ENCODE measurements at regions not wholly inside any gene's neighbourhood (a gene's known extent, or its start where the extent isn't known, plus 50 kb on each side); places are given as distances from the start of the nearest gene placed in this dataset.

DNA sequence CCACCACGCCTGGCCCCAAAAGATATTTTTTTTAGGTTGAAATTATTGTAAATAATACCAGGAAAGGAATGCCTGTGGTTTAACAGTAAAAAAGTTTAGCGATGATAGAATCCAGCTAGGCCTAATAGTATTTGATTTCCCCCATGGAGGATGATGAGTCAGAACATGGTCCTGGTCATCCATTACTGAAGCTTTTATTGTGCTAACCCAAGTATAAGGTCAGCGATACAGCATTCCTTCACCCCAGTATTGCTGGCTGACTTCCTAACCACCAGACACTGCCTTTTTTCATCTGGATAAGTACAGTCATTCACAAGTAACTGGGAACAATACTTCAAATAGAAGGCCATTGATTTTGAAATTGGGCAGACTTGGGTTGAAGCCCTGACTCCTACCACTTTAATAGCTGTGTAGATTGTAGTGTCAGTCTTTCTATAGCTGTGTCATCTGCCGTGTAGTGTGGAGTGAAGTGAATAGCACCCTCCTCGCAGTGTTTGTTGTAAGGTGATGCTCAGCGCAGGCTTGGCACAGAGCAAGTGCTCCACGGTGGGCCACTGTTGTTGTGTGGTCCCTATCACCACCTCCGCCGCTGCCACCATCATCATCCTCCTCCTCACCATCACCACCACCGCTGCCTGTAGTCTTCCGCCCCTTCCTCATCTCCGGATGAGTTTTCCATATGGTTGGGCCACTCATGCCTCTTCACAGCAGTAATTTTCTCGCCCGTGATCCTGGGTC is 436.0 kb upstream of the TPM1 start:
- Histone ChIP-seq H3K4me3 (ENCODE audit: low read depth in 1 of 3, low read length in 3 of 3) (no peak overlapping the region), H3K27me3 (ENCODE audit: control insufficient read depth in 4 of 4, insufficient read depth in 4 of 4, low read length in 3 of 4) (no peaks in the 10 kb centered on the region), H3K9ac (ENCODE audit: low read depth in 1 of 2, low read length in 2 of 2) (no peak overlapping the region), H3K4me1 (ENCODE audit: control insufficient read depth in 4 of 4, insufficient read depth in 4 of 4, low read length in 3 of 4) (peaks cover 2 to 18% (median 15%) of the 10 kb centered on the region in 4 donors), H3K36me3 (ENCODE audit: control insufficient read depth in 4 of 4, insufficient read depth in 3 of 4, low read depth in 1 of 4, low read length in 3 of 4) (no peaks in the 10 kb centered on the region), H3K9me3 (ENCODE audit: control insufficient read depth in 4 of 4, low read length in 3 of 4) (no peaks in the 10 kb centered on the region), H3K27ac (ENCODE audit: low read depth in 1 of 2, low read length in 2 of 2) (no peak overlapping the region)
- WGBS = 96% methylated on average over 14 of the region's 14 CpGs
- TF ChIP-seq RXRA (IDR thresholded peaks at IDR 0.05) (no peak), JUND (IDR thresholded peaks at IDR 0.05) (no peak), YY1 (IDR thresholded peaks at IDR 0.05) (no peak), FOXA1 (IDR thresholded peaks at IDR 0.05) (no peak), RAD21 (IDR thresholded peaks at IDR 0.05) (no peak), GABPA (IDR thresholded peaks at IDR 0.05 in 1 of 2, conservative IDR thresholded peaks at IDR 0.05 in 1 of 2) (no peak), FOXA2 (IDR thresholded peaks at IDR 0.05) (no peak), HNF4G (IDR thresholded peaks at IDR 0.05) (no peak), NR2F2 (IDR thresholded peaks at IDR 0.05) (no peak)
- TF ChIP-seq, protein P1, sequence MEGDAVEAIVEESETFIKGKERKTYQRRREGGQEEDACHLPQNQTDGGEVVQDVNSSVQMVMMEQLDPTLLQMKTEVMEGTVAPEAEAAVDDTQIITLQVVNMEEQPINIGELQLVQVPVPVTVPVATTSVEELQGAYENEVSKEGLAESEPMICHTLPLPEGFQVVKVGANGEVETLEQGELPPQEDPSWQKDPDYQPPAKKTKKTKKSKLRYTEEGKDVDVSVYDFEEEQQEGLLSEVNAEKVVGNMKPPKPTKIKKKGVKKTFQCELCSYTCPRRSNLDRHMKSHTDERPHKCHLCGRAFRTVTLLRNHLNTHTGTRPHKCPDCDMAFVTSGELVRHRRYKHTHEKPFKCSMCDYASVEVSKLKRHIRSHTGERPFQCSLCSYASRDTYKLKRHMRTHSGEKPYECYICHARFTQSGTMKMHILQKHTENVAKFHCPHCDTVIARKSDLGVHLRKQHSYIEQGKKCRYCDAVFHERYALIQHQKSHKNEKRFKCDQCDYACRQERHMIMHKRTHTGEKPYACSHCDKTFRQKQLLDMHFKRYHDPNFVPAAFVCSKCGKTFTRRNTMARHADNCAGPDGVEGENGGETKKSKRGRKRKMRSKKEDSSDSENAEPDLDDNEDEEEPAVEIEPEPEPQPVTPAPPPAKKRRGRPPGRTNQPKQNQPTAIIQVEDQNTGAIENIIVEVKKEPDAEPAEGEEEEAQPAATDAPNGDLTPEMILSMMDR (IDR thresholded peaks at IDR 0.05; ENCODE audit: low read depth, low read length, missing input control) = no peak
- TF ChIP-seq, protein P2, sequence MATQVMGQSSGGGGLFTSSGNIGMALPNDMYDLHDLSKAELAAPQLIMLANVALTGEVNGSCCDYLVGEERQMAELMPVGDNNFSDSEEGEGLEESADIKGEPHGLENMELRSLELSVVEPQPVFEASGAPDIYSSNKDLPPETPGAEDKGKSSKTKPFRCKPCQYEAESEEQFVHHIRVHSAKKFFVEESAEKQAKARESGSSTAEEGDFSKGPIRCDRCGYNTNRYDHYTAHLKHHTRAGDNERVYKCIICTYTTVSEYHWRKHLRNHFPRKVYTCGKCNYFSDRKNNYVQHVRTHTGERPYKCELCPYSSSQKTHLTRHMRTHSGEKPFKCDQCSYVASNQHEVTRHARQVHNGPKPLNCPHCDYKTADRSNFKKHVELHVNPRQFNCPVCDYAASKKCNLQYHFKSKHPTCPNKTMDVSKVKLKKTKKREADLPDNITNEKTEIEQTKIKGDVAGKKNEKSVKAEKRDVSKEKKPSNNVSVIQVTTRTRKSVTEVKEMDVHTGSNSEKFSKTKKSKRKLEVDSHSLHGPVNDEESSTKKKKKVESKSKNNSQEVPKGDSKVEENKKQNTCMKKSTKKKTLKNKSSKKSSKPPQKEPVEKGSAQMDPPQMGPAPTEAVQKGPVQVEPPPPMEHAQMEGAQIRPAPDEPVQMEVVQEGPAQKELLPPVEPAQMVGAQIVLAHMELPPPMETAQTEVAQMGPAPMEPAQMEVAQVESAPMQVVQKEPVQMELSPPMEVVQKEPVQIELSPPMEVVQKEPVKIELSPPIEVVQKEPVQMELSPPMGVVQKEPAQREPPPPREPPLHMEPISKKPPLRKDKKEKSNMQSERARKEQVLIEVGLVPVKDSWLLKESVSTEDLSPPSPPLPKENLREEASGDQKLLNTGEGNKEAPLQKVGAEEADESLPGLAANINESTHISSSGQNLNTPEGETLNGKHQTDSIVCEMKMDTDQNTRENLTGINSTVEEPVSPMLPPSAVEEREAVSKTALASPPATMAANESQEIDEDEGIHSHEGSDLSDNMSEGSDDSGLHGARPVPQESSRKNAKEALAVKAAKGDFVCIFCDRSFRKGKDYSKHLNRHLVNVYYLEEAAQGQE (IDR thresholded peaks at IDR 0.05) = no peak
- TF ChIP-seq, protein P3, sequence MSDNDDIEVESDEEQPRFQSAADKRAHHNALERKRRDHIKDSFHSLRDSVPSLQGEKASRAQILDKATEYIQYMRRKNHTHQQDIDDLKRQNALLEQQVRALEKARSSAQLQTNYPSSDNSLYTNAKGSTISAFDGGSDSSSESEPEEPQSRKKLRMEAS (IDR thresholded peaks at IDR 0.05) = no peak
- TF ChIP-seq, protein P4, sequence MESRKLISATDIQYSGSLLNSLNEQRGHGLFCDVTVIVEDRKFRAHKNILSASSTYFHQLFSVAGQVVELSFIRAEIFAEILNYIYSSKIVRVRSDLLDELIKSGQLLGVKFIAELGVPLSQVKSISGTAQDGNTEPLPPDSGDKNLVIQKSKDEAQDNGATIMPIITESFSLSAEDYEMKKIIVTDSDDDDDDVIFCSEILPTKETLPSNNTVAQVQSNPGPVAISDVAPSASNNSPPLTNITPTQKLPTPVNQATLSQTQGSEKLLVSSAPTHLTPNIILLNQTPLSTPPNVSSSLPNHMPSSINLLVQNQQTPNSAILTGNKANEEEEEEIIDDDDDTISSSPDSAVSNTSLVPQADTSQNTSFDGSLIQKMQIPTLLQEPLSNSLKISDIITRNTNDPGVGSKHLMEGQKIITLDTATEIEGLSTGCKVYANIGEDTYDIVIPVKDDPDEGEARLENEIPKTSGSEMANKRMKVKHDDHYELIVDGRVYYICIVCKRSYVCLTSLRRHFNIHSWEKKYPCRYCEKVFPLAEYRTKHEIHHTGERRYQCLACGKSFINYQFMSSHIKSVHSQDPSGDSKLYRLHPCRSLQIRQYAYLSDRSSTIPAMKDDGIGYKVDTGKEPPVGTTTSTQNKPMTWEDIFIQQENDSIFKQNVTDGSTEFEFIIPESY (IDR thresholded peaks at IDR 0.05) = no peak
- TF ChIP-seq, protein P5, sequence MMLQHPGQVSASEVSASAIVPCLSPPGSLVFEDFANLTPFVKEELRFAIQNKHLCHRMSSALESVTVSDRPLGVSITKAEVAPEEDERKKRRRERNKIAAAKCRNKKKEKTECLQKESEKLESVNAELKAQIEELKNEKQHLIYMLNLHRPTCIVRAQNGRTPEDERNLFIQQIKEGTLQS (IDR thresholded peaks at IDR 0.05) = no peak
- no peak for DNase-seq (ENCODE audit: low spot score)

DNA sequence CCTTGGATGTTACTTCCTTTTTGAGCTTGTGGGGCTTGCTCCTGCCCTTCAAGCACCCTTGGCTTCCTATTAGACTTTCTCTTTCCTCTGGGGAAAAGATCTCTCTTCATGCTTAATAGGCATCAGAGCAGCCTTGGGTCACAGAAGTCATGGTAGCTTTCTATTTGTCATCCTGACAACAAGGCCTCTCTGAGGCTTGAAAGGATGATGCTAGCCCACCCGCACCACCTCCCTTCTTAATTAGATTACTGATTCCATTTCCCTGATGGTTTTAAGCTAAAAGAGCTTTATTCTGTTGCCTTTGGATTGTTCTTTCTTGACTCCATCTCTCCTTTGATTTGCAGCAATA is 435.5 kb upstream of the TPM1 start:
- WGBS = 98% methylated on average over 1 of the region's 1 CpG
- H3K27me3 ChIP-seq (ENCODE audit: control insufficient read depth in 4 of 4, insufficient read depth in 4 of 4, low read length in 3 of 4) = no peaks in the 10 kb centered on the region
- DNase-seq (ENCODE audit: low spot score) = no peak
- H3K27ac ChIP-seq (ENCODE audit: low read depth in 1 of 2, low read length in 2 of 2) = no peak overlapping the region
- no peak overlapping the region for H3K4me3 ChIP-seq (ENCODE audit: low read depth in 1 of 3, low read length in 3 of 3)
- H3K36me3 ChIP-seq (ENCODE audit: control insufficient read depth in 4 of 4, insufficient read depth in 3 of 4, low read depth in 1 of 4, low read length in 3 of 4) = no peaks in the 10 kb centered on the region
- H3K4me1 ChIP-seq (ENCODE audit: control insufficient read depth in 4 of 4, insufficient read depth in 4 of 4, low read length in 3 of 4) = peaks cover 2 to 18% (median 15%) of the 10 kb centered on the region in 4 donors
- no peaks in the 10 kb centered on the region for H3K9me3 ChIP-seq (ENCODE audit: control insufficient read depth in 4 of 4, low read length in 3 of 4)
- H3K9ac ChIP-seq (ENCODE audit: low read depth in 1 of 2, low read length in 2 of 2) = no peak overlapping the region
- no peak for TF ChIP-seq SP1 (IDR thresholded peaks at IDR 0.05)
- TF ChIP-seq FOXA2 (IDR thresholded peaks at IDR 0.05) = no peak
- TF ChIP-seq, protein P4 (IDR thresholded peaks at IDR 0.05) = no peak
- TF ChIP-seq, protein P1 (IDR thresholded peaks at IDR 0.05; ENCODE audit: low read depth, low read length, missing input control) = no peak
- no peak for TF ChIP-seq EGR1 (IDR thresholded peaks at IDR 0.05; ENCODE audit: low read depth in 2 of 2)

Measured in liver (tissue), 8 donors.